IMR-90 (cell line): ENCODE measurements at regions not wholly inside any gene's neighbourhood (a gene's known extent, or its start where the extent isn't known, plus 50 kb on each side); places are given as distances from the start of the nearest gene placed in this dataset.

Experiments used
- CEBPB ChIP-seq: IDR thresholded peaks from 2 replicates; pipeline ENCODE4 v1.6.1; 2012; ENCODE audit warnings: low read depth, low read length, improper control_type of control experiment
- TF ChIP-seq, protein P1 (sequence below): conservative IDR thresholded peaks from 2 replicates; pipeline ENCODE4 v1.5.1; 2012; ENCODE audit warnings: mild to moderate bottlenecking, low read depth, low read length, improper control_type of control experiment
- TF ChIP-seq, protein P2 (sequence below): fragments of 150-350 bp; IDR thresholded peaks from 2 replicates; pipeline ENCODE4 v1.6.1; 2017; ENCODE audit warnings: mild to moderate bottlenecking, antibody characterized with exemption, low read length, low read depth

- TF ChIP-seq, protein P1, sequence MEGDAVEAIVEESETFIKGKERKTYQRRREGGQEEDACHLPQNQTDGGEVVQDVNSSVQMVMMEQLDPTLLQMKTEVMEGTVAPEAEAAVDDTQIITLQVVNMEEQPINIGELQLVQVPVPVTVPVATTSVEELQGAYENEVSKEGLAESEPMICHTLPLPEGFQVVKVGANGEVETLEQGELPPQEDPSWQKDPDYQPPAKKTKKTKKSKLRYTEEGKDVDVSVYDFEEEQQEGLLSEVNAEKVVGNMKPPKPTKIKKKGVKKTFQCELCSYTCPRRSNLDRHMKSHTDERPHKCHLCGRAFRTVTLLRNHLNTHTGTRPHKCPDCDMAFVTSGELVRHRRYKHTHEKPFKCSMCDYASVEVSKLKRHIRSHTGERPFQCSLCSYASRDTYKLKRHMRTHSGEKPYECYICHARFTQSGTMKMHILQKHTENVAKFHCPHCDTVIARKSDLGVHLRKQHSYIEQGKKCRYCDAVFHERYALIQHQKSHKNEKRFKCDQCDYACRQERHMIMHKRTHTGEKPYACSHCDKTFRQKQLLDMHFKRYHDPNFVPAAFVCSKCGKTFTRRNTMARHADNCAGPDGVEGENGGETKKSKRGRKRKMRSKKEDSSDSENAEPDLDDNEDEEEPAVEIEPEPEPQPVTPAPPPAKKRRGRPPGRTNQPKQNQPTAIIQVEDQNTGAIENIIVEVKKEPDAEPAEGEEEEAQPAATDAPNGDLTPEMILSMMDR: no peak
- TF ChIP-seq, protein P2, sequence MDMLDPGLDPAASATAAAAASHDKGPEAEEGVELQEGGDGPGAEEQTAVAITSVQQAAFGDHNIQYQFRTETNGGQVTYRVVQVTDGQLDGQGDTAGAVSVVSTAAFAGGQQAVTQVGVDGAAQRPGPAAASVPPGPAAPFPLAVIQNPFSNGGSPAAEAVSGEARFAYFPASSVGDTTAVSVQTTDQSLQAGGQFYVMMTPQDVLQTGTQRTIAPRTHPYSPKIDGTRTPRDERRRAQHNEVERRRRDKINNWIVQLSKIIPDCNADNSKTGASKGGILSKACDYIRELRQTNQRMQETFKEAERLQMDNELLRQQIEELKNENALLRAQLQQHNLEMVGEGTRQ: no peak
- TF ChIP-seq CEBPB: no peak
These were observed 130.2 kb upstream of the C1QTNF9B start for GRCh38 chr13:24027494-24027893.
